ENCODE measurements at regions not wholly inside any gene's neighbourhood (a gene's known extent, or its start where the extent isn't known, plus 50 kb on each side); places are given as distances from the start of the nearest gene placed in this dataset.

GRCh38 chr19:31969016-31969415, 376.4 kb upstream of the ZNF507 start:
- TF ChIP-seq POLR2AphosphoS5 (IDR thresholded peaks at IDR 0.05; ENCODE audit: low read depth, low read length) (no peak), POLR2A (IDR thresholded peaks at IDR 0.05; ENCODE audit: low read depth, low read length) (no peak)
